B cell (primary cell): ENCODE measurements at regions not wholly inside any gene's neighbourhood (a gene's known extent, or its start where the extent isn't known, plus 50 kb on each side); places are given as distances from the start of the nearest gene placed in this dataset.

Source experiments
- ATAC-seq: fragments of 200-7000 bp; cut with Tn5 transposase; one replicate; pipeline ENCODE4 v1.10.0; 2021; ENCODE audit warnings: low read depth, mild to moderate bottlenecking, moderate number of reproducible peaks, moderate library complexity
- CTCF ChIA-PET: fragments of 350-600 bp; sonication (Branson Sonifier 250); formaldehyde crosslinking; loops from one replicate; lab custom pipeline; 2021; ENCODE audit warnings: antibody characterized with exemption, inconsistent platforms; lab: Charles Lee
- POLR2A ChIA-PET: fragments of 350-600 bp; sonication (Branson Sonifier 250); formaldehyde crosslinking; loops from one replicate; lab custom pipeline; 2021; ENCODE audit warnings: antibody characterized with exemption; lab: Charles Lee
- DNase-seq: peaks from one replicate; pipeline ENCODE4 v3.0.0; 2013
- H2AFZ ChIP-seq: 2 replicates; pipeline ENCODE4 v1.6.1; 2012; ENCODE audit warnings: mild to moderate bottlenecking, low read depth, low read length; ENCODE audit not compliant: insufficient read depth, poor library complexity, severe bottlenecking
- H3K27ac ChIP-seq, 2 donors: 1 replicate in 1 of 2; 2 replicates in 1 of 2; pipeline ENCODE4 v1.5.1; 2012 to 2013; ENCODE audit warnings: low read length in 2 of 2, mild to moderate bottlenecking in 2 of 2, moderate library complexity in 1 of 2
- H3K27me3 ChIP-seq, 4 experiments: fragments of 200-600 bp in 1 of 4; sonication (generic) in 1 of 4; replicated peaks in 1 of 4; 1 replicate in 2 of 4; 2 replicates in 2 of 4; pipeline versions ENCODE4 v1.6.1 to v1.7.0; 2013 to 2016; ENCODE audit warnings: low read length in 3 of 4, mild to moderate bottlenecking in 2 of 4, mixed read lengths in 1 of 4, moderate library complexity in 1 of 4; ENCODE audit not compliant: insufficient read depth in 4 of 4, control insufficient read depth in 3 of 4; ENCODE audit errors: control extremely low read depth in 1 of 4
- H3K36me3 ChIP-seq, 2 experiments: replicated peaks in 1 of 2; 1 replicate in 1 of 2; 2 replicates in 1 of 2; pipeline versions ENCODE4 v1.6.1 to v1.7.1; 2013; ENCODE audit warnings: low read length in 1 of 2; ENCODE audit not compliant: insufficient read depth in 2 of 2, control insufficient read depth in 1 of 2; ENCODE audit errors: control extremely low read depth in 1 of 2, extremely low read depth in 1 of 2
- H3K4me1 ChIP-seq, 2 donors: fragments of 200-600 bp in 1 of 2; sonication (generic) in 1 of 2; 1 replicate in 1 of 2; 2 replicates in 1 of 2; pipeline versions ENCODE4 v1.5.1 to v1.6.1; 2013 to 2017; ENCODE audit warnings: low read length in 2 of 2; ENCODE audit not compliant: control insufficient read depth in 2 of 2, insufficient read depth in 2 of 2
- H3K4me2 ChIP-seq: replicated peaks from 2 replicates; pipeline ENCODE3; 2012; ENCODE audit warnings: mild to moderate bottlenecking, low read depth, low read length; ENCODE audit not compliant: poor library complexity, severe bottlenecking
- H3K4me3 ChIP-seq, 5 experiments: fragments of 200-600 bp in 1 of 5; sonication (generic) in 1 of 5; 1 replicate in 3 of 5; 2 replicates in 2 of 5; pipeline versions ENCODE4 v1.5.1 to v1.7.0; 2011 to 2016; ENCODE audit warnings: low read length in 4 of 5, mild to moderate bottlenecking in 4 of 5, low read depth in 2 of 5, control low read depth in 1 of 5, moderate library complexity in 1 of 5; ENCODE audit not compliant: insufficient read depth in 1 of 5; ENCODE audit errors: control extremely low read depth in 1 of 5, extremely low read depth in 1 of 5
- H3K79me2 ChIP-seq: fragments of 200-600 bp; sonication (generic); one replicate; pipeline ENCODE4 v1.6.0; 2016; ENCODE audit warnings: low read length; ENCODE audit not compliant: control insufficient read depth, insufficient read depth
- H3K9ac ChIP-seq: fragments of 200-600 bp; sonication (generic); 2 replicates; pipeline ENCODE4 v1.6.1; 2017; ENCODE audit warnings: mild to moderate bottlenecking, low read length, moderate library complexity
- H3K9me3 ChIP-seq, 3 donors: one replicate each; pipeline versions ENCODE4 v1.6.1 to v1.7.1; 2013; ENCODE audit warnings: low read length in 2 of 3; ENCODE audit not compliant: control insufficient read depth in 2 of 3, insufficient read depth in 1 of 3; ENCODE audit errors: control extremely low read depth in 1 of 3
- H4K20me1 ChIP-seq: 2 replicates; pipeline ENCODE4 v1.6.0; 2012; ENCODE audit warnings: mild to moderate bottlenecking, low read length; ENCODE audit not compliant: insufficient read depth, control insufficient read depth, poor library complexity, severe bottlenecking
- H3K27ac Mint-ChIP-seq: one replicate; pipeline ENCODE4 v1.8.0; 2021; ENCODE audit warnings: mixed read lengths
- H3K27me3 Mint-ChIP-seq: one replicate; pipeline ENCODE4 v1.8.0; 2021; ENCODE audit warnings: mixed read lengths
- H3K4me1 Mint-ChIP-seq: one replicate; pipeline ENCODE4 v1.8.0; 2021; ENCODE audit warnings: mixed read lengths
- H3K4me3 Mint-ChIP-seq: one replicate; pipeline ENCODE4 v1.8.0; 2021; ENCODE audit warnings: mixed read lengths
- H3K9me3 Mint-ChIP-seq: one replicate; pipeline ENCODE4 v1.8.0; 2022; ENCODE audit warnings: mixed read lengths; ENCODE audit not compliant: insufficient read depth
- EZH2 ChIP-seq: IDR thresholded peaks from 2 replicates; pipeline ENCODE4 v1.6.1; 2012; ENCODE audit warnings: borderline replicate concordance, low read depth, mild to moderate bottlenecking, moderate library complexity, low read length; ENCODE audit not compliant: insufficient read depth, poor library complexity, severe bottlenecking
- WGBS: methylation state at CpG from one replicate; pipeline ENCODE4 v1.1.5; 2013; ENCODE audit warnings: missing lambda C conversion rate; ENCODE audit not compliant: insufficient coverage; 5-methylcytosine and 5-hydroxymethylcytosine counted together
- intact Hi-C: fragments of 100-400 bp; cut with micrococcal nuclease; formaldehyde crosslinking; loops from one replicate; pipeline ENCODE4 v1.10.0; 2022
- TF ChIP-seq, protein P1 (sequence below): fragments of 200-600 bp; IDR thresholded peaks from one replicate; pipeline ENCODE4 v1.8.0; 2022; ENCODE audit warnings: antibody characterized with exemption, mild to moderate bottlenecking

GRCh38 chr2:82708681-82709080 lies 1750.4 kb downstream of the SUCLG1 start:
- H3K27ac ChIP-seq: no peak overlapping the region
- H3K79me2 ChIP-seq: no peaks in the 10 kb centered on the region
- DNase-seq (no peak), ATAC-seq (no peak)
- peaks cover 4% of the 10 kb centered on the region for H3K9me3 Mint-ChIP-seq
- H3K9me3 ChIP-seq: no peaks in the 10 kb centered on the region
- TF ChIP-seq, protein P1, sequence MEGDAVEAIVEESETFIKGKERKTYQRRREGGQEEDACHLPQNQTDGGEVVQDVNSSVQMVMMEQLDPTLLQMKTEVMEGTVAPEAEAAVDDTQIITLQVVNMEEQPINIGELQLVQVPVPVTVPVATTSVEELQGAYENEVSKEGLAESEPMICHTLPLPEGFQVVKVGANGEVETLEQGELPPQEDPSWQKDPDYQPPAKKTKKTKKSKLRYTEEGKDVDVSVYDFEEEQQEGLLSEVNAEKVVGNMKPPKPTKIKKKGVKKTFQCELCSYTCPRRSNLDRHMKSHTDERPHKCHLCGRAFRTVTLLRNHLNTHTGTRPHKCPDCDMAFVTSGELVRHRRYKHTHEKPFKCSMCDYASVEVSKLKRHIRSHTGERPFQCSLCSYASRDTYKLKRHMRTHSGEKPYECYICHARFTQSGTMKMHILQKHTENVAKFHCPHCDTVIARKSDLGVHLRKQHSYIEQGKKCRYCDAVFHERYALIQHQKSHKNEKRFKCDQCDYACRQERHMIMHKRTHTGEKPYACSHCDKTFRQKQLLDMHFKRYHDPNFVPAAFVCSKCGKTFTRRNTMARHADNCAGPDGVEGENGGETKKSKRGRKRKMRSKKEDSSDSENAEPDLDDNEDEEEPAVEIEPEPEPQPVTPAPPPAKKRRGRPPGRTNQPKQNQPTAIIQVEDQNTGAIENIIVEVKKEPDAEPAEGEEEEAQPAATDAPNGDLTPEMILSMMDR: no peak
- no peak for TF ChIP-seq EZH2
- no peaks in the 10 kb centered on the region for H3K4me1 Mint-ChIP-seq
- no peak overlapping the region for H3K4me2 ChIP-seq
- POLR2A ChIA-PET: no interaction called here
- no peaks in the 10 kb centered on the region for H3K36me3 ChIP-seq
- CTCF ChIA-PET: no interaction called here
- no CpG with 5 or more reads among the region's 2 CpGs for WGBS
- H4K20me1 ChIP-seq: no peaks in the 10 kb centered on the region
- no peak overlapping the region for H3K4me3 ChIP-seq
- H3K27ac Mint-ChIP-seq: no peak overlapping the region
- no peaks in the 10 kb centered on the region for H3K4me1 ChIP-seq
- no peak overlapping the region for H2AFZ ChIP-seq
- H3K9ac ChIP-seq: no peak overlapping the region
- no peaks in the 10 kb centered on the region for H3K27me3 ChIP-seq
- no peak overlapping the region for H3K4me3 Mint-ChIP-seq
- intact Hi-C loops: no loop called here
- H3K27me3 Mint-ChIP-seq: no peaks in the 10 kb centered on the region

GRCh38 chr2:82697231-82697630 lies 1761.8 kb downstream of the SUCLG1 start:
- H3K9me3 ChIP-seq: peaks cover 0 to 1% (median 0%) of the 10 kb centered on the region in 3 donors
- no peak for TF ChIP-seq EZH2
- TF ChIP-seq, protein P1: no peak
- H3K27ac Mint-ChIP-seq: no peak overlapping the region
- H3K4me3 Mint-ChIP-seq: no peak overlapping the region
- DNase-seq (no peak), ATAC-seq (no peak)
- H2AFZ ChIP-seq: no peak overlapping the region
- 100% methylated on average over 1 of the region's 1 CpG for WGBS
- H3K4me1 ChIP-seq: no peaks in the 10 kb centered on the region
- peaks cover 6% of the 10 kb centered on the region for H3K9me3 Mint-ChIP-seq
- no peaks in the 10 kb centered on the region for H3K4me1 Mint-ChIP-seq
- no peak overlapping the region for H3K4me2 ChIP-seq
- no peaks in the 10 kb centered on the region for H3K27me3 Mint-ChIP-seq
- no peaks in the 10 kb centered on the region for H3K27me3 ChIP-seq
- intact Hi-C loops: no loop called here
- H3K79me2 ChIP-seq: no peaks in the 10 kb centered on the region
- no peaks in the 10 kb centered on the region for H4K20me1 ChIP-seq
- no peaks in the 10 kb centered on the region for H3K36me3 ChIP-seq
- H3K27ac ChIP-seq: no peak overlapping the region
- ChIA-PET CTCF (no interaction called here), POLR2A (no interaction called here)
- H3K4me3 ChIP-seq: no peak overlapping the region
- no peak overlapping the region for H3K9ac ChIP-seq
